ENCODE measurements at regions not wholly inside any gene's neighbourhood (a gene's known extent, or its start where the extent isn't known, plus 50 kb on each side); places are given as distances from the start of the nearest gene placed in this dataset.

DNA sequence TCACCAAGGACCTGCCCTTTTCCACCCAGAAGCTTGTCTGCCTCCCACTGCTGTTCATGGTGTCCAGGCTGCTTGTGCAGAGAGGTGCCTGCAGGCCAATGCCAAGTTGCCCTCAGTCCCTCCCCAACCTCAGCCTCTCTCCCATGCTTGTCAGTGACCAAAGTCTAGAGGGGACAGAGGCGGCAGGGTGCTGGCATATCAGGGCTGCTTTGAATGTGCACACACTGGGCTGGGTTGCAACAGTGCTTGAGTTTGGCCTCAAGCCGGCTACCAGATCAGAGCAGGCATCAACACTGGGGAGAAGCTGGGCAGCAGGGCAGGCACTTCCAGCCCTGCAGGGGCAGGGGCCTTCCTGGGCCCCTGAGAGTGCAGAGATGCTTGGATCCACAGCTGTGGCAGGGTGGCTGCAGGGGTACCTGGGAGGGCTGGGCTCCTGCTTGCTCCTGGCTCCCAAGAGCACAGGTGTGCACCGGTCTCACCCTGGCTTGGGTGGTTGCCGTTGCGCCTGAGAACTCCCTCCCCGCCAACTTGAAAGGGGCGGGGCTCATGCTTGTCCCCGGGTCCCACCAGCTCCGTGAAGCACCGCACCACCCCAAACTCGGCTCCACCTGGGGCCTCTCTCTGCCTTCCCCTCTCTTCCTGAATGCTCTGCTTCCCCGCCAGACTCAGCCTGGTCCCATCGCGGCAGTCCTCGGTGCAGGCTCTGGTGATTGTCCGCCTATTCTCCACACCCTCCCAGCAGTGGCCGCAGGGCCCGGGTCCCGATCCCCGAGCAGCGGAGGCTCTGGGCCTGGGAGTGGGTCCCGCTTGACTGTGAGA is 1681.9 kb upstream of the ADGRL3 start:
- ATAC-seq (peak; percentile 60), DNase-seq (ENCODE audit: low spot score) (peak; percentile 12)
- peaks cover 3% of the 10 kb centered on the region; the same call in 1 of the 2 replicates for H3K9me3 Mint-ChIP-seq
- POLR2A ChIA-PET: interaction anchor here (0.6 kb wide), 1 partner anchor 475 kb away, joined by 3 read pairs; no protein-coding TSS in a partner anchor
- H3K4me3 Mint-ChIP-seq: peak overlapping the region; percentile 53
- no peaks in the 10 kb centered on the region for H3K27me3 Mint-ChIP-seq (ENCODE audit: low read depth)
- H3K36me3 Mint-ChIP-seq: no peaks in the 10 kb centered on the region
- CTCF ChIA-PET: no interaction called here
- no peak overlapping the region for H3K27ac Mint-ChIP-seq
- H3K4me1 Mint-ChIP-seq: no peaks in the 10 kb centered on the region
- TF ChIP-seq, protein P1, sequence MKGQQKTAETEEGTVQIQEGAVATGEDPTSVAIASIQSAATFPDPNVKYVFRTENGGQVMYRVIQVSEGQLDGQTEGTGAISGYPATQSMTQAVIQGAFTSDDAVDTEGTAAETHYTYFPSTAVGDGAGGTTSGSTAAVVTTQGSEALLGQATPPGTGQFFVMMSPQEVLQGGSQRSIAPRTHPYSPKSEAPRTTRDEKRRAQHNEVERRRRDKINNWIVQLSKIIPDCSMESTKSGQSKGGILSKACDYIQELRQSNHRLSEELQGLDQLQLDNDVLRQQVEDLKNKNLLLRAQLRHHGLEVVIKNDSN (CRISPR knock-in tag; IDR thresholded peaks at IDR 0.05): no peak
- no peak for TF ChIP-seq EMX1 (CRISPR knock-in tag; IDR thresholded peaks at IDR 0.05)
- TF ChIP-seq, protein P2, sequence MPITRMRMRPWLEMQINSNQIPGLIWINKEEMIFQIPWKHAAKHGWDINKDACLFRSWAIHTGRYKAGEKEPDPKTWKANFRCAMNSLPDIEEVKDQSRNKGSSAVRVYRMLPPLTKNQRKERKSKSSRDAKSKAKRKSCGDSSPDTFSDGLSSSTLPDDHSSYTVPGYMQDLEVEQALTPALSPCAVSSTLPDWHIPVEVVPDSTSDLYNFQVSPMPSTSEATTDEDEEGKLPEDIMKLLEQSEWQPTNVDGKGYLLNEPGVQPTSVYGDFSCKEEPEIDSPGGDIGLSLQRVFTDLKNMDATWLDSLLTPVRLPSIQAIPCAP (CRISPR knock-in tag; IDR thresholded peaks at IDR 0.05): no peak
- TF ChIP-seq, protein P3, sequence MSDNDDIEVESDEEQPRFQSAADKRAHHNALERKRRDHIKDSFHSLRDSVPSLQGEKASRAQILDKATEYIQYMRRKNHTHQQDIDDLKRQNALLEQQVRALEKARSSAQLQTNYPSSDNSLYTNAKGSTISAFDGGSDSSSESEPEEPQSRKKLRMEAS (CRISPR knock-in tag; IDR thresholded peaks at IDR 0.05): no peak
- TF ChIP-seq, protein P4, sequence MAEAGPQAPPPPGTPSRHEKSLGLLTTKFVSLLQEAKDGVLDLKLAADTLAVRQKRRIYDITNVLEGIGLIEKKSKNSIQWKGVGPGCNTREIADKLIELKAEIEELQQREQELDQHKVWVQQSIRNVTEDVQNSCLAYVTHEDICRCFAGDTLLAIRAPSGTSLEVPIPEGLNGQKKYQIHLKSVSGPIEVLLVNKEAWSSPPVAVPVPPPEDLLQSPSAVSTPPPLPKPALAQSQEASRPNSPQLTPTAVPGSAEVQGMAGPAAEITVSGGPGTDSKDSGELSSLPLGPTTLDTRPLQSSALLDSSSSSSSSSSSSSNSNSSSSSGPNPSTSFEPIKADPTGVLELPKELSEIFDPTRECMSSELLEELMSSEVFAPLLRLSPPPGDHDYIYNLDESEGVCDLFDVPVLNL (CRISPR knock-in tag; IDR thresholded peaks at IDR 0.05; ENCODE audit: borderline replicate concordance, low read depth): no peak
- TF ChIP-seq, protein P5, sequence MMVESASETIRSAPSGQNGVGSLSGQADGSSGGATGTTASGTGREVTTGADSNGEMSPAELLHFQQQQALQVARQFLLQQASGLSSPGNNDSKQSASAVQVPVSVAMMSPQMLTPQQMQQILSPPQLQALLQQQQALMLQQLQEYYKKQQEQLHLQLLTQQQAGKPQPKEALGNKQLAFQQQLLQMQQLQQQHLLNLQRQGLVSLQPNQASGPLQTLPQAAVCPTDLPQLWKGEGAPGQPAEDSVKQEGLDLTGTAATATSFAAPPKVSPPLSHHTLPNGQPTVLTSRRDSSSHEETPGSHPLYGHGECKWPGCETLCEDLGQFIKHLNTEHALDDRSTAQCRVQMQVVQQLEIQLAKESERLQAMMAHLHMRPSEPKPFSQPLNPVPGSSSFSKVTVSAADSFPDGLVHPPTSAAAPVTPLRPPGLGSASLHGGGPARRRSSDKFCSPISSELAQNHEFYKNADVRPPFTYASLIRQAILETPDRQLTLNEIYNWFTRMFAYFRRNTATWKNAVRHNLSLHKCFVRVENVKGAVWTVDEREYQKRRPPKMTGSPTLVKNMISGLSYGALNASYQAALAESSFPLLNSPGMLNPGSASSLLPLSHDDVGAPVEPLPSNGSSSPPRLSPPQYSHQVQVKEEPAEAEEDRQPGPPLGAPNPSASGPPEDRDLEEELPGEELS (CRISPR knock-in tag; IDR thresholded peaks at IDR 0.05): no peak
- no peak for TF ChIP-seq ZNF416 (CRISPR knock-in tag; IDR thresholded peaks at IDR 0.05)
- TF ChIP-seq, protein P6, sequence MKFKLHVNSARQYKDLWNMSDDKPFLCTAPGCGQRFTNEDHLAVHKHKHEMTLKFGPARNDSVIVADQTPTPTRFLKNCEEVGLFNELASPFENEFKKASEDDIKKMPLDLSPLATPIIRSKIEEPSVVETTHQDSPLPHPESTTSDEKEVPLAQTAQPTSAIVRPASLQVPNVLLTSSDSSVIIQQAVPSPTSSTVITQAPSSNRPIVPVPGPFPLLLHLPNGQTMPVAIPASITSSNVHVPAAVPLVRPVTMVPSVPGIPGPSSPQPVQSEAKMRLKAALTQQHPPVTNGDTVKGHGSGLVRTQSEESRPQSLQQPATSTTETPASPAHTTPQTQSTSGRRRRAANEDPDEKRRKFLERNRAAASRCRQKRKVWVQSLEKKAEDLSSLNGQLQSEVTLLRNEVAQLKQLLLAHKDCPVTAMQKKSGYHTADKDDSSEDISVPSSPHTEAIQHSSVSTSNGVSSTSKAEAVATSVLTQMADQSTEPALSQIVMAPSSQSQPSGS (CRISPR knock-in tag; IDR thresholded peaks at IDR 0.05; ENCODE audit: borderline replicate concordance, low read depth): no peak
- TF ChIP-seq, protein P7, sequence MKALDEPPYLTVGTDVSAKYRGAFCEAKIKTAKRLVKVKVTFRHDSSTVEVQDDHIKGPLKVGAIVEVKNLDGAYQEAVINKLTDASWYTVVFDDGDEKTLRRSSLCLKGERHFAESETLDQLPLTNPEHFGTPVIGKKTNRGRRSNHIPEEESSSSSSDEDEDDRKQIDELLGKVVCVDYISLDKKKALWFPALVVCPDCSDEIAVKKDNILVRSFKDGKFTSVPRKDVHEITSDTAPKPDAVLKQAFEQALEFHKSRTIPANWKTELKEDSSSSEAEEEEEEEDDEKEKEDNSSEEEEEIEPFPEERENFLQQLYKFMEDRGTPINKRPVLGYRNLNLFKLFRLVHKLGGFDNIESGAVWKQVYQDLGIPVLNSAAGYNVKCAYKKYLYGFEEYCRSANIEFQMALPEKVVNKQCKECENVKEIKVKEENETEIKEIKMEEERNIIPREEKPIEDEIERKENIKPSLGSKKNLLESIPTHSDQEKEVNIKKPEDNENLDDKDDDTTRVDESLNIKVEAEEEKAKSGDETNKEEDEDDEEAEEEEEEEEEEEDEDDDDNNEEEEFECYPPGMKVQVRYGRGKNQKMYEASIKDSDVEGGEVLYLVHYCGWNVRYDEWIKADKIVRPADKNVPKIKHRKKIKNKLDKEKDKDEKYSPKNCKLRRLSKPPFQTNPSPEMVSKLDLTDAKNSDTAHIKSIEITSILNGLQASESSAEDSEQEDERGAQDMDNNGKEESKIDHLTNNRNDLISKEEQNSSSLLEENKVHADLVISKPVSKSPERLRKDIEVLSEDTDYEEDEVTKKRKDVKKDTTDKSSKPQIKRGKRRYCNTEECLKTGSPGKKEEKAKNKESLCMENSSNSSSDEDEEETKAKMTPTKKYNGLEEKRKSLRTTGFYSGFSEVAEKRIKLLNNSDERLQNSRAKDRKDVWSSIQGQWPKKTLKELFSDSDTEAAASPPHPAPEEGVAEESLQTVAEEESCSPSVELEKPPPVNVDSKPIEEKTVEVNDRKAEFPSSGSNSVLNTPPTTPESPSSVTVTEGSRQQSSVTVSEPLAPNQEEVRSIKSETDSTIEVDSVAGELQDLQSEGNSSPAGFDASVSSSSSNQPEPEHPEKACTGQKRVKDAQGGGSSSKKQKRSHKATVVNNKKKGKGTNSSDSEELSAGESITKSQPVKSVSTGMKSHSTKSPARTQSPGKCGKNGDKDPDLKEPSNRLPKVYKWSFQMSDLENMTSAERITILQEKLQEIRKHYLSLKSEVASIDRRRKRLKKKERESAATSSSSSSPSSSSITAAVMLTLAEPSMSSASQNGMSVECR (CRISPR knock-in tag; IDR thresholded peaks at IDR 0.05; ENCODE audit: borderline replicate concordance): no peak
- TF ChIP-seq SMAD4 (CRISPR knock-in tag; IDR thresholded peaks at IDR 0.05): no peak
- TF ChIP-seq ELF4 (CRISPR knock-in tag; IDR thresholded peaks at IDR 0.05; ENCODE audit: low read depth): no peak
- no peak for TF ChIP-seq TEAD1 (CRISPR knock-in tag; IDR thresholded peaks at IDR 0.05)
- TF ChIP-seq, protein P8, sequence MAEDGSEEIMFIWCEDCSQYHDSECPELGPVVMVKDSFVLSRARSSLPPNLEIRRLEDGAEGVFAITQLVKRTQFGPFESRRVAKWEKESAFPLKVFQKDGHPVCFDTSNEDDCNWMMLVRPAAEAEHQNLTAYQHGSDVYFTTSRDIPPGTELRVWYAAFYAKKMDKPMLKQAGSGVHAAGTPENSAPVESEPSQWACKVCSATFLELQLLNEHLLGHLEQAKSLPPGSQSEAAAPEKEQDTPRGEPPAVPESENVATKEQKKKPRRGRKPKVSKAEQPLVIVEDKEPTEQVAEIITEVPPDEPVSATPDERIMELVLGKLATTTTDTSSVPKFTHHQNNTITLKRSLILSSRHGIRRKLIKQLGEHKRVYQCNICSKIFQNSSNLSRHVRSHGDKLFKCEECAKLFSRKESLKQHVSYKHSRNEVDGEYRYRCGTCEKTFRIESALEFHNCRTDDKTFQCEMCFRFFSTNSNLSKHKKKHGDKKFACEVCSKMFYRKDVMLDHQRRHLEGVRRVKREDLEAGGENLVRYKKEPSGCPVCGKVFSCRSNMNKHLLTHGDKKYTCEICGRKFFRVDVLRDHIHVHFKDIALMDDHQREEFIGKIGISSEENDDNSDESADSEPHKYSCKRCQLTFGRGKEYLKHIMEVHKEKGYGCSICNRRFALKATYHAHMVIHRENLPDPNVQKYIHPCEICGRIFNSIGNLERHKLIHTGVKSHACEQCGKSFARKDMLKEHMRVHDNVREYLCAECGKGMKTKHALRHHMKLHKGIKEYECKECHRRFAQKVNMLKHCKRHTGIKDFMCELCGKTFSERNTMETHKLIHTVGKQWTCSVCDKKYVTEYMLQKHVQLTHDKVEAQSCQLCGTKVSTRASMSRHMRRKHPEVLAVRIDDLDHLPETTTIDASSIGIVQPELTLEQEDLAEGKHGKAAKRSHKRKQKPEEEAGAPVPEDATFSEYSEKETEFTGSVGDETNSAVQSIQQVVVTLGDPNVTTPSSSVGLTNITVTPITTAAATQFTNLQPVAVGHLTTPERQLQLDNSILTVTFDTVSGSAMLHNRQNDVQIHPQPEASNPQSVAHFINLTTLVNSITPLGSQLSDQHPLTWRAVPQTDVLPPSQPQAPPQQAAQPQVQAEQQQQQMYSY (CRISPR knock-in tag; IDR thresholded peaks at IDR 0.05): no peak
- TF ChIP-seq ZNF317 (CRISPR knock-in tag; IDR thresholded peaks at IDR 0.05; ENCODE audit: borderline replicate concordance, low read depth): no peak

Data from WTC11 (cell line).